Activated CD4-positive, alpha-beta memory T cell treated with anti-CD3 and anti-CD28 coated beads, Interleukin-2, amount 10 ng/mL, durations not matched to agents 7 days and 5 days (primary cell): ENCODE measurements at regions not wholly inside any gene's neighbourhood (a gene's known extent, or its start where the extent isn't known, plus 50 kb on each side); places are given as distances from the start of the nearest gene placed in this dataset.
"Not testable (repeated sequence)": the region's sequence is repeated elsewhere in the genome, so short reads cannot be mapped to it uniquely, and the experiment has no call there.

Source experiments
- CTCF ChIA-PET: fragments of 350-600 bp; sonication (Branson Sonifier 250); formaldehyde crosslinking; loops from one replicate; lab custom pipeline; 2021; ENCODE audit warnings: antibody characterized with exemption, inconsistent platforms; lab: Charles Lee
- POLR2A ChIA-PET: fragments of 350-600 bp; sonication (Branson Sonifier 250); formaldehyde crosslinking; loops from one replicate; lab custom pipeline; 2021; ENCODE audit warnings: antibody characterized with exemption; lab: Charles Lee
- DNase-seq: peaks from one replicate; pipeline ENCODE4 v3.0.0-alpha.2; 2020
- H3K27ac Mint-ChIP-seq: one replicate; pipeline ENCODE4 v1.8.0; 2021; ENCODE audit warnings: mild to moderate bottlenecking, mixed read lengths
- H3K27me3 Mint-ChIP-seq: one replicate; pipeline ENCODE4 v1.8.0; 2021; ENCODE audit warnings: mixed read lengths
- H3K36me3 Mint-ChIP-seq: one replicate; pipeline ENCODE4 v1.8.0; 2021; ENCODE audit warnings: low read depth, mixed read lengths
- H3K4me1 Mint-ChIP-seq: one replicate; pipeline ENCODE4 v1.8.0; 2021; ENCODE audit warnings: mixed read lengths
- H3K4me3 Mint-ChIP-seq: one replicate; pipeline ENCODE4 v1.8.0; 2021; ENCODE audit warnings: mild to moderate bottlenecking, mixed read lengths
- H3K9me3 Mint-ChIP-seq: one replicate; pipeline ENCODE4 v1.8.0; 2021; ENCODE audit warnings: mixed read lengths

DNA sequence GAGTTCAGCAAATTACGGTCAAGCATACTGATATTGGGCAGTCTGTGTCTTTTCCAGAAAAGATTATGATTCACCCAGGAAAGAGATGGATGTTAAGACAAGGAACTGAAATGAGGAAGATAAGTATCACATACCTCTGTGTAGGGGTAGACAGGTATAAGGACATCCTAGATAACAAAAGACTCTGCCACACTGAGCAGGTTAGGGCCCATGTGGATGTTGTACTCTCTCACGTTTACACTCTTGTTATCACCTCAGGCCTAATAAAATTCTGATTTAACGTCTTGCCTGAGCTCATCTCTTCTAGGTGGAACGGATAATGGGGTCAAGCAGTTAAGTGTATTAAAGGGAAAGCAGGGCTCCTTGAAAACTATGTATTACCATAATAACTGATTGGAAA is 2480.8 kb downstream of the PCDH9 start:
- ChIA-PET CTCF (no interaction called here), POLR2A (no interaction called here)
- H3K36me3 Mint-ChIP-seq: no peaks in the 10 kb centered on the region
- no peak for DNase-seq
- H3K9me3 Mint-ChIP-seq: peaks cover 2% of the 10 kb centered on the region
- no peak overlapping the region for H3K4me3 Mint-ChIP-seq
- no peaks in the 10 kb centered on the region for H3K27me3 Mint-ChIP-seq
- H3K4me1 Mint-ChIP-seq: no peaks in the 10 kb centered on the region
- no peak overlapping the region for H3K27ac Mint-ChIP-seq

DNA sequence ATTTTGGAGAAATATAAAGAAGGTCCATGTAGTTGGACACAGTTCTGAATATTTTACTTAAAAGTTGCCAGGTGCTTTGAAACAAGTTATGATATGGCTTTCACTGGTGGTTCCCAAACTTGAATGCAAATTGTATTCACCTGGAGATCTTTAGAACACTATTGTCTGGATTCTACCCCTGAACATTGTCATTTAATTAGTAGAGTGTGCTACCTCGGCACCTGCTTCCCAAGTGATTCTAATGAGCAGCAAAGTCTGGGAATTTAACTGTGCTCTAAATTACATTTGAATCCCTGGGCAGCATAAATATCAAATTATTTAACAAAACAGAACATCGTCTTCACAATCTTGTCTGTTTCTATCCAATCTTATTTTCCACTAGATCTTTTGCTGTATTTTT is 2483.3 kb downstream of the PCDH9 start:
- H3K27ac Mint-ChIP-seq: no peak overlapping the region
- DNase-seq: no peak
- H3K27me3 Mint-ChIP-seq: no peaks in the 10 kb centered on the region
- H3K9me3 Mint-ChIP-seq: peaks cover 4% of the 10 kb centered on the region
- no peaks in the 10 kb centered on the region for H3K36me3 Mint-ChIP-seq
- CTCF ChIA-PET: no interaction called here
- no peak overlapping the region for H3K4me3 Mint-ChIP-seq
- H3K4me1 Mint-ChIP-seq: no peaks in the 10 kb centered on the region
- POLR2A ChIA-PET: no interaction called here

DNA sequence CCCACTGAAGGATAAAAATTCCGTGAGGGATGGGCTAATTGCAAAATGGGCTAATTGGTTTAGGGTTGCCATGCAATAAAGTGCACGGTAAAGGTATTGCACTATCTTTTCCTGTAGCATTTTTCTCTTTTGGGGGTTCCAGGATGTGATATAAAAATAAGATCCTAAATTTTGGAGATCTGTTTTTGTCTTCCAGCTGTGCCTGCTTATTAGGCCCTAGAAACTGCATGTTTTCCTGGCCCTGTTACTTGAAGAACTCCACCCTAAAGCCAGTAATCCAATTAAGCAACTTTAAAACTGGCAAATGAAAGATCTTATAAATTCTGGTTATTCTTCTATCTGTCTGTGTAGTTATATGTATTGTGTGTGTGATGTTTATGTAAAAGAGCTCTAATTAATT is 2489.6 kb downstream of the PCDH9 start:
- Mint-ChIP-seq H3K9me3 (peaks cover 12% of the 10 kb centered on the region), H3K4me1 (no peaks in the 10 kb centered on the region), H3K27ac (no peak overlapping the region), H3K4me3 (no peak overlapping the region), H3K36me3 (no peaks in the 10 kb centered on the region), H3K27me3 (no peaks in the 10 kb centered on the region)
- CTCF ChIA-PET: no interaction called here
- POLR2A ChIA-PET: no interaction called here
- no peak for DNase-seq

DNA sequence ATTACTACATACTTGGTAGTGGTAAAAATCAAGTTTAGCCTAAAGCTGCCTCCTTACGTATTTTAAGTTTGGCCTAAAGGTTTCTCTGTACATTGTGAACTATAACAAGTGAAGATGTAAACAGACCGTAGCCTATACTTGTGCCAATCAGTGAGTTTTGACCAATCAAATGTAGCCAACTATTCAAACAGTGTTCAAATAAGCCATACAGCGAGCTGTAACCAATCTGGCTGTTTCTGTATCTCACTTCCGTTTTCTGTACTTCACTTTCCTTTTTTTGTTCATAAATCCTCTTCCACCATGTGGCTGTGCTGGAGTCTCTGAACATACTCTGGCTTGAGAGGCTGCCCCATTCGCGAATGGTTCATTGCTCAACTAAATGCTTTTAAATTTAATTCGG is 2504.6 kb downstream of the PCDH9 start:
- Mint-ChIP-seq H3K9me3 (peaks cover 5% of the 10 kb centered on the region), H3K27ac (no peak overlapping the region), H3K4me1 (no peaks in the 10 kb centered on the region), H3K36me3 (no peaks in the 10 kb centered on the region), H3K4me3 (no peak overlapping the region), H3K27me3 (no peaks in the 10 kb centered on the region)
- ChIA-PET POLR2A (no interaction called here), CTCF (no interaction called here)
- DNase-seq: no peak

DNA sequence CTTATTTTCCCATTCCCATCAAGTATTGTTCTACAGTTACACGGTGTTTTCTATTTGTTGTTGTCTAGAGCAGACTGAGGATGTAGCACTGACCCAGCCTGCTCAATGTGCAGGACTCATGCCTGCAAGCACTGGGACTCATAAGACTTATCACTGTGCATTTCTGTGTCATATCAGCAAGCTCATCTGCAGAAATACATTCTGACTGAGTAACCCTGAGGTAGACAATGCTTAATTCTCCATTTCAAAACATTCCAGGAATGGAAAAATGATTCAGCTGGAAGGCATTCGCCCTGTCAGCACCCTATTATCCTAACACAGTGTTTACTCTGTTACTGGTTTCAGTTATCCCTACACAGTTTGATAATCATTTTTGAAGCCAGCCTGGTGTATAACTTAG is 2506.4 kb downstream of the PCDH9 start:
- CTCF ChIA-PET: no interaction called here

DNA sequence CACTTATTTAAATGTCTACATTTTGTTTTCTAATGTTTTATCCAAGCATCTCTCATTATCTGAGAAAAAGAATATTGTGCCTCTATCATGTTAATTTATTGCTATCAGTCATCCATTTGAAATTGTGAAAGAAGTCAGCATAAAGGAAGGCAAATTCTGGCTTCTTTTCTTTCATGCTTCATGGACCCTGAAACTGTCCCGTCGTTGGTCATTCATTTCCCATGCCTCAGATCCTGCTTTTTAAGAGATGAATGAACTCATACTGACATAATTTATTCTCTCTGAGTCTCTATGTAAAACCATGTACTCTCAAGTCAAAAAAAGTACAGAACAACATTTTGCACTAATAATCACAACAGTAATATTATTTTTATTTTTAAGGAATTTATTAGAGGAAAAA is 2512.0 kb downstream of the PCDH9 start:
- ChIA-PET CTCF (no interaction called here), POLR2A (no interaction called here)
- H3K4me1 Mint-ChIP-seq: no peaks in the 10 kb centered on the region
- H3K9me3 Mint-ChIP-seq: no peaks in the 10 kb centered on the region
- no peak for DNase-seq
- H3K4me3 Mint-ChIP-seq: no peak overlapping the region
- no peaks in the 10 kb centered on the region for H3K27me3 Mint-ChIP-seq
- no peak overlapping the region for H3K27ac Mint-ChIP-seq
- H3K36me3 Mint-ChIP-seq: no peaks in the 10 kb centered on the region

More for the DNA sequence above, 2506.4 kb downstream of the PCDH9 start:
- H3K27ac Mint-ChIP-seq: no peak overlapping the region
- no peak overlapping the region for H3K4me3 Mint-ChIP-seq
- peaks cover 3% of the 10 kb centered on the region for H3K9me3 Mint-ChIP-seq
- DNase-seq: no peak
- H3K27me3 Mint-ChIP-seq: no peaks in the 10 kb centered on the region
- no peaks in the 10 kb centered on the region for H3K36me3 Mint-ChIP-seq
- POLR2A ChIA-PET: no interaction called here
- H3K4me1 Mint-ChIP-seq: no peaks in the 10 kb centered on the region

DNA sequence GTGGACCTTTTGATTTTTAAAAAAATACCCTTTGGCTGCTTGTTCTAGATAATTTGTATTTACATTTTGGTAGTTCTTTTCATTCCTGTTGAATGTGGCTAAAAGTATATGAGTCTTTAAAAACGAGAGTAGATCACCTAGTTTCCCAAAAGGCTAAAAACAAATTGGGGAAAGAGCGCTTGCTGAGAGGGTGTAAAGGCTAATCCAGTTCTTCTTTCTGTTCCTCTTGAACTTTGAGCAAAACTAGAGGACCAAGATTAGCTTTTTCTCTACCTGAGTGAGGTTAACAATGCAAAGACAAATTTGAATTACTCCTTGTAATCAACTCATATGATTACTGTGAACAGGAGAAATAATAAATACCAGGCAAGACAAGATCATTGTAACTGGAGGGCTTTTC is 2513.2 kb downstream of the PCDH9 start:
- Mint-ChIP-seq H3K4me3 (no peak overlapping the region), H3K27me3 (no peaks in the 10 kb centered on the region), H3K27ac (no peak overlapping the region), H3K36me3 (no peaks in the 10 kb centered on the region), H3K4me1 (no peaks in the 10 kb centered on the region), H3K9me3 (no peaks in the 10 kb centered on the region)
- DNase-seq: no peak
- ChIA-PET POLR2A (no interaction called here), CTCF (no interaction called here)

DNA sequence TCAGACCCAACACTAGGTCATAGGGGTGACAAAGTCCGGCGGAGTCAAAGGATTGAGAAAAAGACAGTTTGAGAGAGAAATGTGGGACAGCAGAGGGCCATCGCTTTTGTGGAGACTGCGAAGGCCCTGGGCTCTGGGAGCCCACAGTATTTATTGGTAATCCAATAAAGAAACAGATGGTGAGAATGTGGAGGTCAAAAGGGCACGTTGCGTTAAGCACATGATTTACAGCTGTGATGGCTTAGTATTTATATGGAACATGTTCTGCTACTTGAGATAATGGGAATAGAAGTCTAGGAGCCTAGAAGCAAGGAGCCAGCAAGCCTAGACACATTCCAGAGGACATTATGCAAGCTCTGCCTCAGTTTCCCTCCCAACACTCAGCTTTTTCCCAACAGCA is 2521.1 kb downstream of the PCDH9 start:
- no peak overlapping the region for H3K4me3 Mint-ChIP-seq
- H3K36me3 Mint-ChIP-seq: no peaks in the 10 kb centered on the region
- DNase-seq: no peak
- H3K4me1 Mint-ChIP-seq: no peaks in the 10 kb centered on the region
- peaks cover 11% of the 10 kb centered on the region for H3K9me3 Mint-ChIP-seq
- H3K27ac Mint-ChIP-seq: no peak overlapping the region
- ChIA-PET POLR2A (no interaction called here), CTCF (no interaction called here)
- H3K27me3 Mint-ChIP-seq: no peaks in the 10 kb centered on the region

DNA sequence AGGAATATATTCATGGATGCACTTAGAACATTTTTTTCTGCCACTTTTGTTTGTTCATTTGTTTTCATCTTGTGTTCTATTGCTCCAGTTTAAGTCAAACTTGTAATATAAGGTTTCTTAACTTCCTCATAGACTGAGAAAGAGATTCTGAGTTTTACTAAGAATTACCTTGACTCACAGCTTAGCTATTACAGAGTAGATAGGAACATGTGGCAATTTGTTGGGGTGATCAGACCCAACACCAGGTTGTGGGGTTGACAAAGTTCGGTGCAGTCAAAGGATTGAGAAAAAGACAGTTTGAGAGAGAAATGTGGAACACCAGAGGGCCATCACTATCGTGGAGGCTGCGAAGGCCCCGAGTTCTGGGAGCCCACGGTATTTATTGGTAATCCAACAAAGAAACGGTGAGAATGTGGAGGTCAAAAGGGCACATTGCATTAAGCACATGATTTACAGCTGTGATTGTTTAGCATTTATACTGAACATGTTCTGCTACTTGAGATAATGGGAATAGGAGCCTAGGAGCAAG is 2526.0 kb downstream of the PCDH9 start:
- H3K4me3 Mint-ChIP-seq: no peak overlapping the region
- H3K27ac Mint-ChIP-seq: no peak overlapping the region
- H3K36me3 Mint-ChIP-seq: no peaks in the 10 kb centered on the region
- no peaks in the 10 kb centered on the region for H3K27me3 Mint-ChIP-seq
- ChIA-PET POLR2A (no interaction called here), CTCF (no interaction called here)
- H3K4me1 Mint-ChIP-seq: no peaks in the 10 kb centered on the region
- DNase-seq: no peak
- H3K9me3 Mint-ChIP-seq: peaks cover 9% of the 10 kb centered on the region

DNA sequence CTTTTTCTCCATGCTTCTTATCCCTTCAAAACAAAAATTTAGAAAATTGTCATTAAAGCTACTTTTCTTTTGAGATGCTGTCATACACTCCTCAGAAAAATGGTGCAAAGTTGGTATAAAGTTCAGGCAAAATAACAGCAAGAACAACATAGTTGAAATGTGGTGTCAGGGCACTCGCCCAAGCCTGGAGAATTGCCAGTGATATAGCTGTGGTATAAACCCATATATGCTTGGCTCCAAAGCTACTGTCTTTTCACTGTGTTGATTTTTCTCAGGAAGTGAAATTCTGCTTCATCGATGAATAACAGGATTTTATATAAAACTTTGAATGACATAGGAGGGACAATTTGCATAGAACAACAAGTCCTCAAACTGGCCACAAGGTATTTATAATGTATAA is 2532.9 kb downstream of the PCDH9 start:
- ChIA-PET CTCF (no interaction called here), POLR2A (no interaction called here)
- Mint-ChIP-seq H3K9me3 (peaks cover 2% of the 10 kb centered on the region), H3K36me3 (no peaks in the 10 kb centered on the region), H3K4me3 (no peak overlapping the region), H3K27me3 (no peaks in the 10 kb centered on the region), H3K27ac (no peak overlapping the region), H3K4me1 (no peaks in the 10 kb centered on the region)
- DNase-seq: no peak

DNA sequence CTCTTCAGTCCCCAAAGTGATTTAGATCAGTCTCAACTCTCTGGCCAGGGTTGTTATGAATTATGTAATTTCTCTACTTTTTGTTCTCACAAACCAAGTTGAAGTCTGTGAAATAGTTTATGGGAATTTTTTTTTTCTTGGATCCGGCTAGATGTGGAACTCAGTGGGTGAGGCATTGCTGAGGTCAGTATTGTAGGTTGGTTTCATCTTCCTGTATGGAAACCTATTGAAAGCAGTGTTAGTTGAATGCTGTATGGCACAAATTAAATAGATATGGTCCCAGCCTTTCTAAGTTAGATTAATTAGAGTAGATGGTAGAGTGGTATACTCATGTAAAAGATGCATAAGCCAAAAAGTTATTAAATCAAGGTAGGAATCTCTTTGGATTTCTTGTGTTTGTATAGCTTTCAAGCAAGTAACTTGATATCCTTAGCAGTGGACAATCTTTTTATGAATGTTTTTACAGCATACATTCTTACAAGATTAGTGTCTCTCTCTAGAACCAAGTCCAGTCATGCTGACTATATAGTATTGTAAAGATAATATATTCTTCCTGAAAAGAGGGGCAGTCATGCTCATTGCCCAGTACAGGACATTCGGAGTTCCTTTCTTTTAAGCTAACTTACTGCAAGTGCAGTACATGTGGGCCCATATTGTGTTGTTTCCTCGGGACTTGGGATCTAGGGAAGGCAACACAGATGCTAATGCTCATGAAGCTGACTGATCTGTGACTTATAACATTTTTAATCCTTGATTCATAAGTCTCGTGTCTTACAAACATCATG is 2541.1 kb downstream of the PCDH9 start:
- Mint-ChIP-seq H3K9me3 (peaks cover 7% of the 10 kb centered on the region), H3K4me3 (no peak overlapping the region), H3K4me1 (no peaks in the 10 kb centered on the region), H3K36me3 (no peaks in the 10 kb centered on the region), H3K27me3 (no peaks in the 10 kb centered on the region), H3K27ac (no peak overlapping the region)
- ChIA-PET CTCF (no interaction called here), POLR2A (no interaction called here)
- no peak for DNase-seq

DNA sequence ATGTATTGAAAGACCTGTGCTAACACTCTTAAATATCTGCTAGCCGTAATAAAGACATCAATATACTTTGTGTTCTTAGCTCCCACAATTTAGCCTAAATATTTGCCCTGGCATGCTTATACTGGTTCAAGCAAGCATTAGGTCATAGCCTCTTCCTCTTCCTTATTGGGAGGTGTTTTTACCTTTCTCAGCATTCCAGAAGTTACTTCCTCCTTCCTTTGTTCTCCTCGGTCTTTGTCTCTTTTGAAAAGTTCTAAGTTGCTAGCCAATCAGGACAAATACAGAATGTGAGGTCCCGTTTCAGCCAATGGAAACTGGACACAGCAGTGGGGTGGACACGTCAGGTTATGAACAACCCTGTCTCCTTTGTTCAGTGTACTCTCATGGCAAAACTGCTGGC is 2543.6 kb downstream of the PCDH9 start:
- H3K4me3 Mint-ChIP-seq, CTCF ChIA-PET, H3K36me3 Mint-ChIP-seq, POLR2A ChIA-PET, H3K9me3 Mint-ChIP-seq, H3K27ac Mint-ChIP-seq, H3K4me1 Mint-ChIP-seq, DNase-seq, H3K27me3 Mint-ChIP-seq: not testable (repeated sequence)

DNA sequence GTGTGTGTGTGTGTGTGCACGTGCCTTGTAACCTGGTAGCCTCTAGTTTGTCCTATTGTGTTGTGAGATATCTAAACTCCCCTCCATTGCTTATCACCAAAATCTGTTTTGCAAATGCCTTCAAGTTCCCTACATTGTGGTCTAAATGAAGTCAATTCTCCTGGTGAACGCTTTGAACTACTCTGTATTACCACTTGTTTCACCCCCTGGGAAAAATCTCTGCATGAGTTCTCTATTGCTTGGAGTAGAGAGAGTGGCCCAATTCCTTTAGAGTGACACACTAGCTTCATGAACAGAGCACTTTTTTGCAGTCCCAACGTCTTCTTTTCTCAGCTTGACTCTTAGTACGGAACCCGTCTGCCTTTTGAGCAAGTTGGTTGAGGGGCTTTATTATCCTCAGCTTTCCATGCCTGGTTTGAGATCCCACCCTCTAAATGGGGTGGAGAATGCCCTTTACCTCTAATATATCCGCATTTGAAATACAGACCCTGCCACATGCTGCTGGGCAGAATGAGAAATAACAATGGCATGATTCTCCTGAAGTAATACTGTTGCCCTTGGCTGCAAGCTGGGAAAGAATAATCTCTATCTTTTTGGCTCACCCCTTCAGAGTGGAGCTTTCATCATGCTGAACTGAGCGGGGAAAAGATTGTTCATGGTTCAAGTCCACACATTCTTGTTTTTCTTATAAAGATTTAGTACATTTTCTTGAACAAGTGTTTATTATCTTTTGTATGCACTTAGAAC is 2545.3 kb downstream of the PCDH9 start:
- Mint-ChIP-seq H3K4me3 (no peak overlapping the region), H3K27ac (no peak overlapping the region), H3K4me1 (no peaks in the 10 kb centered on the region), H3K36me3 (no peaks in the 10 kb centered on the region), H3K9me3 (peaks cover 7% of the 10 kb centered on the region), H3K27me3 (no peaks in the 10 kb centered on the region)
- POLR2A ChIA-PET: no interaction called here
- DNase-seq: no peak
- CTCF ChIA-PET: no interaction called here

DNA sequence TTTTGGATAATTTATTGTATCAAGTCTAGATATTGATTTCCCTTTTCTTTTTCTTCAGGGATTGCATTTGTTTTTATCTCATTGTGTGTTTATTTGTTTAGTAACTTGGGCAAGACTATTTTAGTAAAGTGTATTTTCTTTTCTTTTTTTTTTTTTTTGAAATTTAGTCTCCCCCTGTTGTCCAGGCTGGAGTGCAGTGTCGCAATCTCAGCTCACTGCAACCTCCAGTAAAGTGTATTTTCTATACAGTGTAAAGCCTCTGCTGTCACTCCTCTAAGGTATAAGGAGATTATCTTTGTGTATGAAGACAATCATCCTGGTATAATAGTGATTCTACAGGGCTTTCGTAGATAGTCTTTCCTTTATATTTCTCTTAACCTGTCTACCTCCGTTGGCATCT is 2546.0 kb downstream of the PCDH9 start:
- peaks cover 7% of the 10 kb centered on the region for H3K9me3 Mint-ChIP-seq
- DNase-seq: no peak

More for the DNA sequence above, 2546.0 kb downstream of the PCDH9 start:
- no peaks in the 10 kb centered on the region for H3K4me1 Mint-ChIP-seq
- ChIA-PET POLR2A (no interaction called here), CTCF (no interaction called here)
- H3K4me3 Mint-ChIP-seq: no peak overlapping the region
- H3K36me3 Mint-ChIP-seq: no peaks in the 10 kb centered on the region
- H3K27ac Mint-ChIP-seq: no peak overlapping the region
- no peaks in the 10 kb centered on the region for H3K27me3 Mint-ChIP-seq
